ENCODE measurements at regions not wholly inside any gene's neighbourhood (a gene's known extent, or its start where the extent isn't known, plus 50 kb on each side); places are given as distances from the start of the nearest gene placed in this dataset.

- TF ChIP-seq CTCF (IDR thresholded peaks at IDR 0.05 in 8 of 11, conservative IDR thresholded peaks at IDR 0.05 in 3 of 11) = no peak
- no peak for TF ChIP-seq POLR2AphosphoS5 (IDR thresholded peaks at IDR 0.05)
Observed at GRCh38 chr4:14924076-14924811, 78.0 kb upstream of the CPEB2 start.

All from spleen (tissue), 7 donors.